Fibroblast of skin of scalp (primary cell): ENCODE measurements at regions not wholly inside any gene's neighbourhood (a gene's known extent, or its start where the extent isn't known, plus 50 kb on each side); places are given as distances from the start of the nearest gene placed in this dataset.
A peak's percentile ranks its signal among the peaks of the same experiment; 100 is the strongest.

ENCODE experiments used
- DNase-seq: peaks from one replicate; pipeline ENCODE4 v3.0.0-alpha.2; 2013

DNA sequence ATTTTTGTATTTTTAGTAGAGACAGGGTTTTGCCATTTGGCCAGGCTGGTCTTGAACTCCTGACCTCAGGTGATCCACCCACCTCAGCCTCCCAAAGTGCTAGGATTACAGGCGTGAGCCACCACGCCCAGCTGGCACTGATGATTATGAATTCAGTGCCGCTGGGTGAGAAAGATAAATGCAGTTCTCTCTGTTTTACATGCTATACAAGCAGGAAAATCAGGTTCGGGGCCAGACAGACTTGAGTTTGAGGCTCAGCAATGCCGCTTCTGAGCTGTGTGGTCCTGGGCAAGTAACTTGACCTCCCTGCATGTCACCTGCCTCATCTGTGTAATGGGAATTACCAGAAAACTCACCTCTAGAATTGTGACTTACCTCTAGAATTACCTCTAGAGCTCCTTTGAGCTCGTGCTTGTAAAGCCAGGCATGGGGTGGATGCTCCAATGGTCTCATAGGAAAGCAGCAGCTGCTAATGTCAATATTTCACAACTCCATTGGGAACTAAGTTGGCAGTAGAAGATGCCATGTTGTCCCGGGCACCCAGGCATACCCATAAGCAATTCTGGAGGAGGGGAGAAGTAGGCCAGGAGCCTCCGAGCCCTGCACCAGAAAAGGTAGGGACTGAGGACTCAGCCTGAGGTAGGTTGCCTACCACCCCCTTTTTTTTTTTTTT lies 119.8 kb upstream of the SLC25A33 start:
- no peak for DNase-seq

DNA sequence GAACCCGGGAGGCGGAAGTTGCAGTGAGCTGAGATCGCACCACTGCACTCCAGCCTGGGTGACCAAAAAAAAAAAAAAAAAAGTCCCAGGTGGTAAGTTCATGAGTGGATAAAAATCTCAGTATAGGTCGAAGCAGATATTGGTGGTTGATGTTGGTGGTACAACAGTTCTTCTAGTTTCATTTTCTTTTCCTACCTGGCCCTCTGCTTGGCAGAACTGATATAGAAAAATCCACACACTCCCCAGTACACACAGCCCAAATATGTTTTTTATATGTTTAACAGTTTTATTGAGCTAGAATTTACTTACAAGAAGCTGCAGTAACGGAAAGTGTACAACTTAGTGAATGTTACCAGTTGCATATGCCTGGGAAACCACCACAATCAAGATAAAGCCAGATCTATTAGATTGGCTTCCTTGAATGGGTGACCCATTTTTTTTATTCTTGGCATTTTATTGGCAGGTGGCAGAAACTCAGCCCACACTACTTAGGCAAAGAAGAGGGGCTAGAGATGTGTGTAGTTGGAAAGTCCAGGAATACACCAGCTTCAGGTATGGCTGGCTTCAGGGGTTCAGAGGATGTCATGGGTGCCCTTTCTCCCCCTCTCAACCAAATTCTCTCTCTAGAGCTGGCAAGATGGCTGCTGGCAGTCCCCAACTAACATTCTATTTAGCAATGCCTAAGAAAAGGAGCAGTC lies 118.3 kb upstream of the SLC25A33 start:
- no peak for DNase-seq

DNA sequence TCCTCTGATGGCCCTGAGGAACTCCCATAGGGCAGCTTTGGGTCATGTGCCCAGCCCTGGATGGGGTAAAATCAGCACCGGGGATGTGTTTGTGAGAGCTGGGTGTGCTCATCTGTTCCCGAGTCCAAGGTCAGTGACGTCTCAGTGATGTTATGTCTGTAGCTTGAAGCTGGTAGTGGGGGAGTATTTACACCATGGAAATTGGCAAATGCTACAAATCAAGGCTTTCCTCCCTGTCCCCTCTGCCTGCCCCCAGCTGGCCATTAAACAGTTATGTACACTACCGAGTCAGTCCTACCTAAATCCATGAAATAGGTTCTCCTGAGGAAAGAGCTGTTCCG lies 117.8 kb upstream of the SLC25A33 start:
- no peak for DNase-seq

DNA sequence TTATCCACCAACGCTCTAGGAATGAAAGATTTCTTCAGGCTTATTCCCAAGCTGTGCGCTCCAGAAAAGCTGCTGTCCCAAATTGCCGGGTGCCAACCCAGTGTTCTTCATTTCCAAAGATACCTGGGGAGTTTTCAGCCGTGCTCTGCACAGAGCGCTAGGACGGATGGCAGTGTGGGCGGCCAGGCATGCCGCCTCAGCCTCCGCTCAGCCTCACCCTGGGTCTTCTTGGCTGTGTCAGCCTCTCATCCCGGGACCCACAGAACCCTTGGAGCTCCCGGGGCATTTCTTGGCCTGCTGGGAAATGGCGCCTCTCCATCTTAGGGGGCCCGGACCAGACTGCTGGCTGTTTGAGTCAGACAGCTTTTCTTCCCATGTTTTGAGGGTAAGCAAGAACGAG lies 116.9 kb upstream of the SLC25A33 start:
- no peak for DNase-seq

DNA sequence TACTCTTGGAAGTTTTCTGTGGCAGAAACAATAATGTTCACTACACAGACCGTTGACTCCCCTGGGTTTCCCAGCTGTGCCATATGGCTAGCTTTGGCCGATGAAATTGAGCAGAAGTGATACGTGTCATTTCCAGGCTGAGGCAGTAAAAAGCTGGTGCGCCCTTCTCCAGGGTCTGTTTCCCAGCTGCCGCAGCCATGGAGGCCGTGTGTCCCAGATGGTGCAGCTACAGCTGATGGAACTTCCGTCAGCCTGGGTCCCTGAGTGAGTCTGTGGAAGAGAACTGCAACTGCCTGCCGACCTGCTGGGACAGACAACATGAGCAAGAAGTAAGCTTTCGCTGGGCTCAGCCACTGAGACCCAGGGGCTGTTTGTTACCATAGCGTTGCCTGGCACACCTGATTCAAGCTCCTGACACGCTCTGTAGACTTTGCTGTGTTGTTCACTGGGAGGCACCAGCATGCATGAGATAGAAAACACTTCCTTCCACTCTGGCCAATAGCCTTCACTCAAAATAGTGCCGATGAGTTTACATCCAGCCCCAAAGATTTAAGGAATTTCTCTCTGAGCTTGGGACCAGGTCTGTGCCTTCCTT lies 116.3 kb upstream of the SLC25A33 start:
- DNase-seq = no peak

DNA sequence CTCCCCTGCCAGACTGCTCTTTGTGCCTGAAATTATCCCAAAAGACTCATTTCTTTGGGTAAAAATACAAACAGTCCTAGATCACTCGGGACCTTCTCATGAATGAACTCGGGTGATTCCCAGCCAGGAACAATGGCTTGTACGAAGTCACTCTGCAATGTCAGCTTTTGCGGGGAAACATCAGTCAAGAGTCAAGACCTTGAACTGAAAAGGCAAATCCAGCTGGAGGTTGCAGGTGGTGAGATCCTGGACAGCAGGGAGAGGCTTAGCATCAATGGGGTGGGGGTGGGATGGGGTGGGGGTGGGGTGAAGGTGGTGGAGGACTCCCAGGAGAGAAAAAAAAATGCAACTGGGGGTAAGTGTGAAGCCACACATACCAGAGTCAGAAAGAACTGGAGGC lies 115.0 kb upstream of the SLC25A33 start:
- no peak for DNase-seq

DNA sequence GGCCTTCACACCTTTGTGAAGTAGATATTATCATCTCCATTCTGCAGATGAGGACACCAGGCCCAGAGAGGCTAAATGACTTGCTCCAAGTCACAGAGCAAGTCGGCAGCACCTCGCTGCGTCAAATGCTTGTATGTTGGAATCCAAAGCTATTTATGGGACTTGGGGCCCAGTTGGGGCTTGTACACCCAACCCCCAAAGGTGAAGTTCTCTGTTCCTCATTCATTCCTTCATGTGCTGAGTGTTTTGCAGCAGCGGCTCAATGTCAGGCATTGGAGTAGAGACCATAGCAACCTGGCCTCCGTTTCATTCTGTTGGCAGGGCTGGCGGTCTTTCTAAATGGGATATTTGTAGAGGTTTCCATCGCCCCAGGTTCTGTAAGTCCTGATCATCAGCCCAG lies 113.4 kb upstream of the SLC25A33 start:
- no peak for DNase-seq

DNA sequence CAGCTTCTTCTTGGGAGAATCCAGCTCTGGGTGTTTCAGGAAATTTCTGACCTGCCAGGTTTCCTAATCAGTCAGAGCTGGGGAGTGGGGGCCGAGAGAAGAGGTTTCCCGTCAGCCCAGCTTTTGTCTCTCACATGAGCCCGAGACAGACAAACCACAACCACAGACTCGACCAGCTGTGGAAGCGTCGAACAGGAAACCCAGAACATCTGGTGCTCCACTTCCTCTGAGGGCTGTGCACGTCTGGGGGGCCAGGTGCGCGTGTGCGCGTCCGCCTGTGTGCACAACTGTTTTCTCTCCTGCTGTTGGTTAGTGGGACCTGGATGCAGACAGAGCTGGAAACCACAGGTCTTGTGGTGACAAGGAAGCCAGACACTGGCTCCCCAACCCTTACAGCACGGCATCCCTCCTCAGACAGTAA lies 113.0 kb upstream of the SLC25A33 start:
- DNase-seq = no peak

DNA sequence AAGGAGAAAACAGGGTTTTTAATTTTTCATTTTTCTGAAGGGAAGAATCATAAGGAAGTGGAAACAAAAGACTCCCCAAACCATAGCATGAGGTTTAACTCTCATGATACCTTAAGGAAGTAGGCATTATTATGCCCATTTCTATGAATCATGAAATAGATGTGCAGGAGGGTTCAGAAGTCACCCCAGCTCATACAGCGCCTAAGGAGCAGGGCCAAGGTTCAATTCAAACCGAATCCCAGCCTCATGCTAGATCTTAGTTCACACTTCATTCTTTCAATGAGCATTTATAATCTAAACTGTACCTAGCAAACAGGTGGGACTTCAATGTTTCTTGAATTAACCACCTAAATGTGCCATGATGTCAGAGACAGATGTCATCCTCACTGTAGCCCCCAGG lies 111.9 kb upstream of the SLC25A33 start:
- no peak for DNase-seq

DNA sequence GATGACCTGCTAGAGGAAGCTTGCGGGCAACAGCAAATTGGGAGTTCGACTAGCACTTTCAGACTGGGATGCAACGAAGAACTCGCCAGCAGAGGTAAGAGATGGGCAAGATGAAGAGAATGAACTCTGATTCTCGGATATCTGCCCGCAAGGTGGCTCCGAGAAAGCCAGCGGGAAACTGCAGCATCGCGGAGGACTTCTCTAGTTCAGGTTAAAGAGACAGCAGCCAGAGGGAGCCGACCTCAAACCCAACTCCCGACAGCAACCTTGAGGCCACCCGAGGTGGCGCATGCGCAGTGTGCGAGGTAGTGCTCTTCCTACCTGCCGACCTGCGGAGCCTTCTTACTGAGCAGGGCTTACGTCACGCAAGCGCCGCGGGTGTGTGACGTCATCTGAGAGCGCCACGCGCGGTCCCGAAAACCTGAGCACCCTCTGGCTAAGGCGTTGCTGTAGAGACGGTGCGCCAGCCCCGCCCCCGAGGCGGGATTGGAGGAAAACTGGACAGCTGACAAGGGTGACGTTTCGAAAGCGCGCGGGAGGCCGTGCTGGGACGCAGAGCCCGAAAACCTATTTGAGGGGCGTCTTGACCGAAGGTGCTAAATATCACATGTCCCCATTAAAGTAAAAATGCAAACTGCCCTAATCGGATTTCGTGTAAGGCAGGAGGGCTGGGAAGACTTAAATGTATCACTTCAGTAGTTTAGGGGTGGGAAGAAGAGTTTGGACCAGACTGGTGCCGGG lies 110.5 kb upstream of the SLC25A33 start:
- DNase-seq = peak; percentile 98

DNA sequence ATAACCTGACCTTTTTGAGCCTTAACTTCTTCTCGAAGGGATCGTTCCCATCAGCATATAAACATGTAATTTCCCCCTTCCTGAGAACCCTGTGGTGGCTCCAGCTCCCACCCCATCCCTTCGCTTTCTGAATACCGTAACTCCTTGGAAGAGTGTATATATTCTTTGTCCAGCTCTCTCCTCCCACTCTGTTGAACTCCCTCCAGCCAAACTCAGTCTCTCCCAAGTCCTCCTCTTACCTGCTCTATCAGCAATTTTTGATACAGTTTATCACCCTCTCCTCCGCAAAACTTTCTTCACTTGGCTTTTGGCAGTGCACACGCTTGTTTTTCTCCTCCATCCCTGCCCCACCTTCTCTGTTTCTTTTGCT lies 109.9 kb upstream of the SLC25A33 start:
- no peak for DNase-seq

DNA sequence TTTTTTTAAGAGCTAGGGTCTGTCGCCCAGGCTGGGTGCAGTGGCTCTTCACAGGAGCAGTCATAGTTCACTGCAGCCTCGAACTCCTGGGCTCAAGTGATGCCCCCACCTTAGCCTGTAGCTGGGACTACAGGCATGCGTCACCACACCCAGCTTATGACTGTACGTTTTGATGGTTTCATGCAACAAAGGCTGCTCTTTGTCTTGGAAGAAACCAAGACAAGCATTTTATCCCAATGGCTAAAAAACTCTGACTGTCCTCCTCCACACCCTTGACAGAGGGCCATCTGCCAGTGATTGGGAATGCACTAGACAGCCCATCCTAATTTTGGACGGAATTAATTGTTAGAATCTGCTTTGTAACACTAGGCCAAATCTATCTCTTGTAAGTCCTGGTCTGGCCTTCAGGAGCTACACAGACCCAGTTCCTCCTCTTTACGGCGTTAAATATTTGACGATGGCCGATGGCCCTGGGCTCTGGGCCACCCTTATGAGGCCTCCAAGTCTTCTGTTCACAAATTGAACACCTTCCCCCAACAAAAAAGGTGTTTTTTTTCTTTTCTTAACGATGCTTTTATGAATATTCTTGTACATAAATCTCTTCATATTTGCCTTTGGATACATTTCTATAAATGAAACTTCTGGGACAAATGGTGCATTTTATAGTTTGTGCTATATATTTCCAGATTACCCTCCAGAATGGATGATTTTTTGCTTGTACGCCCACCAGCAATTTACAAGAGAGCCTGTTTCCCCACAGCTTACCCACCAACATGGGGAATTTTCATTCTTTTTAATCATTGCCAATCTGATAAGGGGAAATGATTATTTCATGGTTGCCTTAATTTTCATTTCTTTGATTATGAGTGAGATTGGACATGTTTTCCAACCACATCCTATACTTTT lies 104.8 kb upstream of the SLC25A33 start:
- DNase-seq = no peak

DNA sequence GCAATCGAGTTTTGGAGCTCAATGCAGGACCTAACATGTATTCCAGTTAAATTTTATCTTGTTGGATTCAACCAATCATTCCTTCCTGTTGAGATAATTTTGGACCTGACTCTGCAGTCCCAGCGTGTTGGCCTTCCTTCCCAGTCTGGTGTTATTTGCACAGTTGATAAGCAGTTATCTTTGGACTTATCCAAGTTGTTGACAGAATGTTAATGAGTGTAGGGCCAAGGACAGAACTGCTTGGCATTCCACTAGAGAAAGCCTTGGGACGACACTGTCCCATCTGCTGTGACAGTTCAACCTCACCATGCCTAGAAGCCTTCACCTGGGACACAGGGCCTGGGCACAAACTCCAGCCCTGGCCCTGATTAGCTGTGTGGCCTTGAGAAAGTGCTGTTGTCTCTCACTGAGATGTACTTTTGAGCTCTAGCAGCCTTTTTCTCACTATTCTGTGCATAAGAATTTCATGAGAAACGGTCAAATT lies 104.1 kb upstream of the SLC25A33 start:
- DNase-seq = no peak

DNA sequence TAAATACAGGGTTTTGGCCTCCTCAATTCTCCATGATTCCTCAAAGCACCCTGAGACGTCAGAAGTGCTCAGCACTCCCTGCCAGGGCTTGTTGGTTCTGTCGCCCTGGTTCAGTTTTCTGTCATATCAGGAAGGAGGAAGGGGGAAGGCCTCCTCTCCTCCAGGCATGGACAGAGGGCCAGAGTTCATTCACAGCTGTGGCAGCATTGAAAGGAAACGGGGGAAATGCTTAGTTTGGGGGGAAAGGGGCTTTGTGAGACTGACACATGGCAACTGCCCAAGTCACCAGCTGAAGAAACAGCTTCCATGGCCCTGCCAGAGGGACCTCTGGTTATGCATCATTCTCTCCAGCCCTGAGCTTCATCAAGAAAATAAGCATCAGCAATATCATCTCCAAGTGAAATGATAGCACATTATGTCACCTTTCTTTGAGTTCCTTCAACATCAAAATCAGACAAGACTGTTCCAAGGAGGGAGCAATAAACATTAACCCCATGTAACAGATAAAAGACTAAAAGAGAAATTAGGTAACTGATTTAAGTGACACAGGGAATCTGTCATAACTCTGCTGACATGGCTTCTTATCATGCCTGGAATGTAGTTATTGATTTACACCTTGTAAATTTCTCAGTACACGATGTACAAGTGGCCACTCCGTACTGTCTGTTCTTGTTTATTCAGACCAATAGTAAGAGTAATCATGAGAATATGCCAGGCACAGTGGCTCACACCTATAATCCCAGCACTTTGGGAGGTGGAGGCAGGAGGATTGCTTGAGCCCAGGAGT lies 103.2 kb upstream of the SLC25A33 start:
- no peak for DNase-seq

DNA sequence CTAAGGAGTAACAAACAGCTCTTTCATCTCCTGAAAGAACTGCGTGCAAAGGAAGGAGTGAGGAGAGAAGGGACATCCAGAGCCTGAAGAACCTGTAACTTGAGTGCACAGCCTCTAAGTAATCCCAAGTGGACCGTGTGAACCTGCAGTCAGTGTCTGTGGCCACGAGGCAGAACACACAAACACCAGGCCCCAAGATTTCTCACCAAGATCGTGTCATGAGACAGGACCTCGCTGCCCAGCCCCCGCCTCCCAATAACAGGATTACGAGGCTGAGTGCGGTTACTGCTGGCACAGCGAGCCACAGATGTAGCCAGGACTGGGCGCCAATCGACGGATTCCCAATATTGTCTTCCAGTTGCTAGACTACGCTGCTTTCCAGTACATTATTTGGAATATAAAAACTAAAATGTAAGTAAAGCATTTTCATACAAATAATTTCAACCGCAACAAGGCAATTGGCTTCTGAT lies 101.3 kb upstream of the SLC25A33 start:
- DNase-seq = peak; percentile 18

DNA sequence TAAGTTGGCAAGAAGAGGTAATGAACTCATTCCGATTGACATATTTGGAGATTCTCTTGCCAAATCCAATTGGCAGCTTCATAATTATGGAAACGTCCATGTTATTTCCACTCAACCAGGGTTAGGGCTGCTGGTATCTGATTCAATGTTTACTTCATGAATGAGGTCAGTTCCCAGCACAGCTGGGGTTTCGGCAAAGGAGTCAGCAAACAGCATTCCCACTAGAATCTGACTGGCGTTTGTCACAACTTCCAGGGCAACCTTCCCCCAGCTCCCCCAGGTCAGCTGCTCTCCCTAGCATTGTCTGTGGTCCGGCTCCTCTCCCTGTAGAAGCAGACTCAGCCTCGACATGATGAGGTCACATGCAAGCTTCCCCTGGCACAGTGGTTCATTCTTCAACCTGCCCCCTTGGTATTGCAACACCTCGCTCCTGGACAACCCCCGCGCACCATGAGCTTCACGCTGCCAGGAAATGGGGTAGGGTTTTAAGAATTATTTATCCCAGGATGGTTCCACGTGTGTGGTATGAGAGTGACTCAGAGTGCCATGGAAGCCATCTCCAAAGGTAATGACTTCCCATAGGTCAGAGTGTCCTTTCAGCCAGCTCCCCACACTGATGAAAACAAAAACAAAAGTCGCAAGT lies 100.7 kb upstream of the SLC25A33 start:
- peak; percentile 52 for DNase-seq

DNA sequence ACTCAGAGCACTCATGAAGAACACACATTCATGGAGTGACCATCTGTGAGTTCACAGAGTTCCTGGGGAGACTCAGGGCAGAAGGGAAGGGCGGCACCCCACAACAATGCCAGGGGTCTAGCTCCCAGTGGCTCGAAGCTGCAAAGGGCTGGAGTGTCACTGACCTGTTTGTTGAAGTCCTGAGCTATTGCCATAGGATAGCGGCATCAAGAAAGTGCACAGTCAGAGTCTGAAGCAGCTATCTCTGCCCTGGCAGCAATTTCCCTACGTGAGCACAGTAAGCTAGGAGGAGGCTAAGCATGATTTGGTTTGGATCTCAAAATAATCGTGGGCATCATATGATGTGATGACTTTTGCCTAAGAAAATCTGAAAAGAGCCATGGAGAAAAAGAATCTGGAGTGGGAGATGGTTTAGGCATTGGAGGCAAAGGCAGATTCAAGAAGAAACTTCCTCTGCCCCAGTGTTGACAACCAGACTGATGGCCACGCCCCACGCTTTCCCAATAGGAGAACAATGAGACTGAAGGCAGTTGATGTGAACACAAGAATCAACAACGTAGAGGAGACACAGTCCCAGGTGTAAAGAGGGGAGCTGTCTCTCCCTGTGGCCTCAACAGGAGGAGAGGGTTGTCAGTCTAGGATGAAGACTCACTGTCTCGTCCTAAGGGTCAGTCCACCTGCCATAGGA lies 100.0 kb upstream of the SLC25A33 start:
- DNase-seq = no peak

DNA sequence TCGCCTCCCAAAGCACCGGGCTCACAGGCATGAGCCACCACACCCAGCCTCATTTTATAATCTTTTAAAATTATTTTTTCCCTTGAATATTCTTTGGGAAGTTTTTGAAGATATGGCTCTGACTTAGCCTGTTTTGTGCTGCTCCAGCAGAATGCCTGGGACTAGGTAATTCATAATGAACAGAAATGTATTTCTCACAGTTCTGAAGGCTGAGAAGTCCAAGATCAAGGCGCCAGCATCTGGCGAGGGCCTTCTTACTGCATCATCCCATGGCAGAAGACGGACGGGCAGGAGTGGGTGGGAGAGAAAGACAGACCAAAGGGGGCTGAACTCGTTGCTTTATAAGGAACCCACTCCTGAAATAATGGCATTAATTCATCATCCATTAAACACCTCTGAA lies 99.0 kb upstream of the SLC25A33 start:
- DNase-seq = no peak

DNA sequence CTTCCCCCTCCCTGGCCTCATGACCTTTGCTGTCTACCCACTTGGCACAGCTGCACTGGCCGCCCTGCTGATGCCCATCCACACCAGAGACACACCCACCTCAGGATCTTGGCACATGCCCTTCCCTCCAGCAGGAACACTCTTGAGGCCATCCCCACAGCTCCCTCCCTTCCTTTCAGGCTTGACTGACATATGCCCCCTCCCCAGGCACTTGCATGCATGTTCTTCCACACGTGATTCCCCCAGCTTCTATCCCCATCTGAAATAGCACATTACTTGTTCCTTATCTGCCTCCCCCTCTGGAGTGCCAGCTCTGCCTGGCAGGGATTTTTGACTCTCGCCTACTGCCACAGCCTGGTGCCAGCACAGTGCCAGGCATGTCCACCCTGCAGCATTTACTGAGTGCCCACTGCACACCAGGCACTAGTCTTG lies 98.5 kb upstream of the SLC25A33 start:
- no peak for DNase-seq

DNA sequence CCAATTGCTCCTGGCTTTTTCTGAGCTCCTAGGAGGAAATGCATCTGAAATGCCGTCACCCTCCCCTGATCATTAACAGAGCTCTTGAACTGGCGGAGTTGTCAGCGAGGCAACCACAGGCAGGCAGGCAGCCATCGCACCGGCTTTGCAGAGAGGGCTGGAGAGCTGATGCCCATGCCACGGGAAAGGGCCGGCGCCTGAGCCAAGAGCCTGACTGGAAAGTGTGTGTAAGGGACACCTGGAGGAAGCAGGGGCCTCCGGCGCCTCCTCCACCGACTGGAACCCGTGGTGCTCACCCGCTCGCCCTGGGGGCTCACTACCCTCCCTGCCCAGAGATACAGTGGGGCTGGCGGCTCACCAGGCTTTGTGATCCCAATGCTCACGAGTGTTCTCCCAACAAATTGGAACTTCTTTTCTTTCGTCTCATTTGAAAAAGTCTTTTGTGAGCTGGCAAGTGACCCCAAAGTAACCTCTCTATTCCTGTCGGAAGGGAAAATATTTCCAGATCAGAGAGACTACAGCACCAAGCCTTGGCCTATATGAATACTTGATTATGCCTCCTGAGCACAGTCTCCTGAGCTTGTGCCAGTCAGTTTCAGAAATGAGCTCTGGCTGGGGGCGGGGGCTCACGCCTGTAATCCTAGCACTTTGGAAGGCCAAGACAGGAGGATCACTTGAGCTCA lies 97.7 kb upstream of the SLC25A33 start:
- peak; percentile 60 for DNase-seq
